ENCODE measurements at regions not wholly inside any gene's neighbourhood (a gene's known extent, or its start where the extent isn't known, plus 50 kb on each side); places are given as distances from the start of the nearest gene placed in this dataset.

DNA sequence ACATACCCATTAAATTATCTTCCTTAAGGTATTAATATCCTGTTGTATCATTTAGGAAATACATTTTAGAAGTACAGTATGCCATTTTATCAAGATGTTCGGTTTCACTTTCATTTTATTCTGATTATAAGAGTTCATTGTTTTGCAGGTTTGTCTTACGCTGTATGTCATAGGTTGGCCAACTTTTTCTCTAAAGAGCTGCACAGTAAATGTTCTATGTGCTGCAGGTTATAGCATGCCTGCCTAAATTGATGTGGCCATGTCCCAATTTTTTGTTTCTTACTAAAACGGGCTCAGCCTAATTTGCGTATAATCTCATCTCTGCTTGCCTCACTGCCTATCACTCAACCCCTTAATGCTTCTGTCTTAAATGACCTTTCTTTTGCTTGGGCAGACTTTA lies 126.4 kb downstream of the USP22 start:
- DNase-seq (ENCODE audit: extremely low read depth in 1 of 4, low spot score in 3 of 4): no peak
- no peak for TF ChIP-seq ZNF311 (CRISPR knock-in tag; IDR thresholded peaks at IDR 0.05)
- TF ChIP-seq, protein P1, sequence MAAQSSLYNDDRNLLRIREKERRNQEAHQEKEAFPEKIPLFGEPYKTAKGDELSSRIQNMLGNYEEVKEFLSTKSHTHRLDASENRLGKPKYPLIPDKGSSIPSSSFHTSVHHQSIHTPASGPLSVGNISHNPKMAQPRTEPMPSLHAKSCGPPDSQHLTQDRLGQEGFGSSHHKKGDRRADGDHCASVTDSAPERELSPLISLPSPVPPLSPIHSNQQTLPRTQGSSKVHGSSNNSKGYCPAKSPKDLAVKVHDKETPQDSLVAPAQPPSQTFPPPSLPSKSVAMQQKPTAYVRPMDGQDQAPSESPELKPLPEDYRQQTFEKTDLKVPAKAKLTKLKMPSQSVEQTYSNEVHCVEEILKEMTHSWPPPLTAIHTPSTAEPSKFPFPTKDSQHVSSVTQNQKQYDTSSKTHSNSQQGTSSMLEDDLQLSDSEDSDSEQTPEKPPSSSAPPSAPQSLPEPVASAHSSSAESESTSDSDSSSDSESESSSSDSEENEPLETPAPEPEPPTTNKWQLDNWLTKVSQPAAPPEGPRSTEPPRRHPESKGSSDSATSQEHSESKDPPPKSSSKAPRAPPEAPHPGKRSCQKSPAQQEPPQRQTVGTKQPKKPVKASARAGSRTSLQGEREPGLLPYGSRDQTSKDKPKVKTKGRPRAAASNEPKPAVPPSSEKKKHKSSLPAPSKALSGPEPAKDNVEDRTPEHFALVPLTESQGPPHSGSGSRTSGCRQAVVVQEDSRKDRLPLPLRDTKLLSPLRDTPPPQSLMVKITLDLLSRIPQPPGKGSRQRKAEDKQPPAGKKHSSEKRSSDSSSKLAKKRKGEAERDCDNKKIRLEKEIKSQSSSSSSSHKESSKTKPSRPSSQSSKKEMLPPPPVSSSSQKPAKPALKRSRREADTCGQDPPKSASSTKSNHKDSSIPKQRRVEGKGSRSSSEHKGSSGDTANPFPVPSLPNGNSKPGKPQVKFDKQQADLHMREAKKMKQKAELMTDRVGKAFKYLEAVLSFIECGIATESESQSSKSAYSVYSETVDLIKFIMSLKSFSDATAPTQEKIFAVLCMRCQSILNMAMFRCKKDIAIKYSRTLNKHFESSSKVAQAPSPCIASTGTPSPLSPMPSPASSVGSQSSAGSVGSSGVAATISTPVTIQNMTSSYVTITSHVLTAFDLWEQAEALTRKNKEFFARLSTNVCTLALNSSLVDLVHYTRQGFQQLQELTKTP (IDR thresholded peaks at IDR 0.05; ENCODE audit: low read depth in 1 of 2, partially characterized antibody in 2 of 2): no peak
- TF ChIP-seq KLF1 (tag; IDR thresholded peaks at IDR 0.05): no peak
- TF ChIP-seq SREBF1 (IDR thresholded peaks at IDR 0.05; ENCODE audit: borderline replicate concordance, low read depth, low read length): no peak
- TF ChIP-seq SUPT5H (IDR thresholded peaks at IDR 0.05): no peak
- TF ChIP-seq EZH2 (IDR thresholded peaks at IDR 0.05; ENCODE audit: borderline replicate concordance, low read depth, low read length): no peak
- TF ChIP-seq ARID2 (IDR thresholded peaks at IDR 0.05): no peak
- no peaks in the 10 kb centered on the region for H3K36me3 ChIP-seq (ENCODE audit: control insufficient read depth, insufficient read depth, low read length)
- no peak overlapping the region for H3K9ac ChIP-seq (ENCODE audit: insufficient read depth in 1 of 2, low read depth in 2 of 2, low read length in 2 of 2)
- no peaks in the 10 kb centered on the region for H3K9me1 ChIP-seq (ENCODE audit: control insufficient read depth, insufficient read depth, low read length)
- H3K27ac ChIP-seq (ENCODE audit: extremely low read depth, low read depth, low read length): no peak overlapping the region
- no peak for ATAC-seq
- H4K20me1 ChIP-seq (replicated peaks; ENCODE audit: control insufficient read depth, insufficient read depth, low read length): no peaks in the 10 kb centered on the region
- H3K9me3 ChIP-seq (replicated peaks; ENCODE audit: control insufficient read depth, insufficient read depth, low read depth, low read length): no peaks in the 10 kb centered on the region
- H2AFZ ChIP-seq (ENCODE audit: low read depth, low read length): no peak overlapping the region
- in situ Hi-C loops (cut with MboI): no loop called here
- no peaks in the 10 kb centered on the region for H3K4me1 ChIP-seq (replicated peaks in 1 of 2; ENCODE audit: control insufficient read depth in 2 of 2, insufficient read depth in 2 of 2, low read length in 2 of 2)
- ChIA-PET POLR2A (interaction anchor here (0.5 kb wide), 1 partner anchor 501 kb away, joined by 3 read pairs; no protein-coding TSS in a partner anchor), CTCF (ENCODE audit: low intra/inter-chr PET ratio) (no interaction called here)
- H3K4me2 ChIP-seq (ENCODE audit: insufficient read depth, low read length): no peak overlapping the region
- WGBS (ENCODE audit: insufficient coverage, low coverage, missing lambda C conversion rate): 53% methylated on average over 4 of the region's 4 CpGs
- H3K4me3 ChIP-seq: no peak overlapping the region
- no peaks in the 10 kb centered on the region for H3K27me3 ChIP-seq (ENCODE audit: control insufficient read depth in 2 of 2, insufficient read depth in 2 of 2, low read length in 2 of 2)
- no peaks in the 10 kb centered on the region; the same call in 2 of the 3 replicates for H3K79me2 ChIP-seq (ENCODE audit: control insufficient read depth, insufficient read depth, low read length)
- no peak for FAIRE-seq
- no TSS peak for BruUV-seq (replicated peaks)
- intact Hi-C loops (cut with micrococcal nuclease): no loop called here
